Bone marrow (tissue), 2 donors: ENCODE measurements at regions not wholly inside any gene's neighbourhood (a gene's known extent, or its start where the extent isn't known, plus 50 kb on each side); places are given as distances from the start of the nearest gene placed in this dataset.
"Not testable (repeated sequence)": the region's sequence is repeated elsewhere in the genome, so short reads cannot be mapped to it uniquely, and the experiment has no call there.

Experiments
- DNase-seq, 2 donors: peaks; one replicate each; lab custom pipeline; 2025; lab: John Stamatoyannopoulos, UW

DNA sequence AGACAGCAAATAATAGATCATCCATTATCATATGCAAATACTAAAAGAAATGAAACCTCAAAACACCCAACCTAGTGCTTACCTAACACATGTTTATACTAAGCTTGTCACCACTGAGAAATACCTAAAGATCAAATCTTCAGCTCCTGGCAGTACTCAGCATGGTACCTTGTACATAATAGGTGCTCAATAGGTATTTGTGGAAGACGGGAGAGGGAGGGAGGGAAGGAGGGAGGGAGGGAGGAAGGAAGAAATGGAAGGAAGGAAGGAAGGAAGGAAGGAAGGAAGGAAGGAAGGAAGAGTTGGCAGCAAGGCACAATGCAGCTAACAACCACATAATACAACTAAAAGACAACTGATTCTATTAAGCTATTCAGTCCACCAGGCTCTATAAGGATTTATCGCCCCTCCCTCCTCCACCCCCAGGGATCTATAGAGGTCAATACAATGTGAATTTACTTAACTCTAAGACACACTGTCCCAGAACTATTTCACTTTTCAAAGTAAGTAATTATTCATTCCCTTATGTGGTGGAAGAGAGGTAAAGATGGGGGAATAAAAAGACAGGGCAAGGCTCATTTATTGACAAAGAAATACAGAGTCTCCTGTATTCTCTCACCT lies 328.9 kb downstream of the PAPSS1 start:
- DNase-seq = no peak

DNA sequence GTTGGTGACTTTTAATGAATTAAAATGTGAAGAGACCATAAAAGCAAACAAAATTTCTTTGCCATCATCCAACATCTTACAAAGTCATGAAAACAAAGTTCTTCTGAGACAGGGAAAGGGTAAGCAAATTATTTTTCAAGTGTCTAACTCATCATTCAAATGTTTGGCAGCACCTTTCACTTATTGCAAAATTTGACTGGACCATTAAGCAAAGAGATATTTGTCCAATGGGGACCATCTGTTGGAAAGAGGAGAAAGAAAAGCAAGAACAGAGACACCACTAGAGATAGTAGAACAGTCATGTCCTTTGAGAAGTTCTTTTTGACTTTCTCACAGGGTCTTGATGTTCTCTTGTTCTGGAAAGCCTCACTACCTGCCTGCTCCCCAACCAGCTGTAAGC lies 330.1 kb downstream of the PAPSS1 start:
- no peak for DNase-seq

DNA sequence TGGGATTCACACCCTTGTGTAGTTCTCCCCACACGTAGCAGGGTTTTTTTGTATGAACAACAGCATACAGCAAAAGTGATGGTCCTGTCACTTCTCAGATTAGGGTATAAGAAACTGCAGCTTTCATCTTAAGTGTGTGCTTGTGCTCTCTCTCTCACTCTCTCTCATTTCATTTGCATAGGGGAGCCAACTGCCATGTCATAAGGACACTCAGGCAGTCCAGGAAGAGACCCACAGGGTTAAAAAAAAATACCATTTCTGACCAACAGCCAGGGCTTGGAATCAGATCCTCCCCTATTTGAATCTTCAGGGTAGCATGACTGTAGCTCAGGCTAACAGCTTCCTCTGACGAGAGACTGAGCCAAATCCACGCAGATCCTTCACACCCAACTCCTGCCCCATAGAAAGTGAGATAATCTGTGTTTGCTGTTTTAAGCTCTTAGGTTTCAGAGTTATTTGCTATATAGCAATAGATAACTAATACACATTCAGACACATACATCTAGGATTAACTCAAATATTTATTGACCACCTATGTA lies 331.2 kb downstream of the PAPSS1 start:
- DNase-seq = no peak

DNA sequence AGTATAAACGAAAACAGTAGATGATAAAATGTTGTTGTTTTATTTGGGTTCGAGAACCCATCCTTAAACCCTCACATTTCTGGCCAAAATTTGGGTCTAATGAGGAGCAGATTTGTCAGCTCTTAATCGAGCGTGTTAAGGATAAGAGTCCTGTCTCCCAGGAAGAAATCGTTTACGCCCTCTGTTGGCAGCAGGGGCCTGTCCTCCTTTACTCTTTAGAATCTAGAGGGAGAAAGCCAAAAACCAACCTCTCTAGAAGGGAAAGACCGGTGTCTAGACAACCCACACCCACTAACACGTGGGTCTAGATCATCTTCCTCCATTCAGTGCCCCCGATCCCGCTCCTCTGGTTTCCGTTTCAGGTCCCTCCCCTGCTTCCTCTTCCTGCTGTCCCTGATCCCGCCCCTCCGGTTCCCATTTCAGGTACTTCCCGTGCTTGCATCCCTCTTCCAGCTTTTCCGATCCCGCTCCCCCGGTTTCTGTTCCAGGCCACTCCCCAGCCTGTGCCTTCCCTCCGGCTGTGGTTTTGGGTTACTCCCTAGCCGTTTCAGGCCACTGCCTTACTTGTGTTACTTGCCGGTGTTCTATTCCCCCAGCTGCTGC lies 339.1 kb downstream of the PAPSS1 start:
- DNase-seq = no peak

DNA sequence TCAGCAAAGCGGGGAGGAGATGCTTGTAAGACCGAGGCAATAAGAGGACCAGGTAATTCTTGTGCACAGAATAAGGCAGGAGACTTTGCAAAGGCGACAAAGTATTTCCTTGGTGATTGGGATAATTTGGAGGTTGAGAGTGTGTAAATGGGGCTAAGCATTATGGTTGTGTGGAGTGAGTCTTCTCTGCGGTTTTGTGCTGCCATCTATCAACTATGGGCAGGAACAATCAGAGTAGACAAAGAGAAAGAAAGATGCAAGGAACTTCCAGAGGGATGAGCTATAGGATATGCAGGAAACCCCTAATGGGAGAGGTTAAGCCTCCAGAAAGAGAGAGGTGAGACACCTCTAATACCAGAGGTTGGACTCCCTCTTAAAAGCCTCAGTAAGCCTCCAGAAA lies 339.8 kb downstream of the PAPSS1 start:
- no peak for DNase-seq

DNA sequence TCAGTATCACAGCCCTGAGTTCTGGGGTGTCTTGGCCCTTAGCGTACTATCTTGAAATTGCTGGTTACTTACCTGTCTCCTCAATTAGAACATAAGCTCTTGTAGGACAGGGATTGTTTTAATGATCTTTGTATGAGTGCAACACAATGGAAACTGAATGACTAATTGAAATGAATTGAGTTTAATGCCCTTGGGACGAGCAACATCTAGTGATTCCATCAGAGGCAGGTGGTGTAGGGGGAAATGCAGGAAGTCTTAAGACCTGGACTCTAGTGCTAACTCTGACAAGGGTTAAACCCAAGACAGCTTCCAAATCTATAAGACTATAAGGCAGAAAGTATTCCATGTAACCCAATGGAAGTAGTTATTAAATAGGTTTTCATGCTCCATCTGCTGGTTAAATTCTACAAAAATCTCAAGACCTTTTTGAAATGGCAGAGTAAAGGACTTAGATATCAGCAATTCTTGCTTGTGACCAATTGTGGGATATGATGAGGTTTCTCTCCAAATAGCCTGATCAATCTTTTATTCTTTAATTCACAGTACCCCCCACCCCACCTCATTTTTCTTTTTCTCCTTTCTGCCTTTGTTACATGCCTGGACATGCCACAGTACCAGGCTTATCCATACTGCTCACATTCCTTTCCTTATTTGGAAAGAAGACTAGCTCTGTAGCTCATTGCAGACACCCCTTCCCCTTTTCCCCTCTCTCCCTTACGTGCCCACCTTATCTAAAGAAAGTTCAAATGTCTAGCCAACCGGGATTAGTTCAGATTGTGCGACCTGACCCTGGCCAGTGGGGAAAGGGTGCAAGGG lies 340.8 kb downstream of the PAPSS1 start:
- no peak for DNase-seq

DNA sequence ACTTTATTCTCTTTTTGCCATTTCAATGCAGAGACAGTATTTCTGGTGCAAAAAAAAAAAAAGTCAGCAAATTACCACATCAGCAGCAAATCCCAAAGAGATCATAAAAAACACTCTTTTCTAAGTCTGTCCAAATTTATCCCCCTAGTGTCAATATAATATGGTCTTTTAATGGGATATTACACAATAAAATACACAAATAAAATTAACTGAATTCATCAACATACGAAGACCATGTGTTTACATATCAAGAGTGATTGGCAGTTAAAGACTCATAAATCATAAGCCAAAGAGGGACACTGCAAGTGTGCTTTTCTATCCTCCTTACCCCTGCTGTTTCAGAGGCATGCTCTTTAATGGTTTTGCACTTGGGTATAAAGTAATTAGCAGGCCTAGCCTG lies 340.2 kb upstream of the DKK2 start:
- DNase-seq = no peak

DNA sequence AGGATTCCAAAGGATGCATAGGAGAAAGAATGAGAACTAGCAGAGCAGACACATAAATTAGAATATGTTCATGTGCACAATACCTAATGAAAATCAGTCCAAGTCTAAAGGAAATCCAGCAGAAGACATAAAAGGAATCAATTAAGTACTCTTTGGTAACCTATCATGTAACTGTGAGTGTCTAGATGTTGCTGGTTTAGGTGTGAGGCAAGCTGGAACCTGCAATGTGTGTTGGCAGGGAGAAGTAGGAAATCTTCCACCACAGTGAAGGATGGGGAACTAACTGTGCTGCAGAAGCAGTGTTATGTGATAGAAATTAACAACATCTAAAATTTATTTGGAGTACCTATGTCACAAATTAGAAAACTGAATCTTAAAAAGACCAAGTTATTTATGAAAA lies 330.8 kb upstream of the DKK2 start:
- DNase-seq = no peak

DNA sequence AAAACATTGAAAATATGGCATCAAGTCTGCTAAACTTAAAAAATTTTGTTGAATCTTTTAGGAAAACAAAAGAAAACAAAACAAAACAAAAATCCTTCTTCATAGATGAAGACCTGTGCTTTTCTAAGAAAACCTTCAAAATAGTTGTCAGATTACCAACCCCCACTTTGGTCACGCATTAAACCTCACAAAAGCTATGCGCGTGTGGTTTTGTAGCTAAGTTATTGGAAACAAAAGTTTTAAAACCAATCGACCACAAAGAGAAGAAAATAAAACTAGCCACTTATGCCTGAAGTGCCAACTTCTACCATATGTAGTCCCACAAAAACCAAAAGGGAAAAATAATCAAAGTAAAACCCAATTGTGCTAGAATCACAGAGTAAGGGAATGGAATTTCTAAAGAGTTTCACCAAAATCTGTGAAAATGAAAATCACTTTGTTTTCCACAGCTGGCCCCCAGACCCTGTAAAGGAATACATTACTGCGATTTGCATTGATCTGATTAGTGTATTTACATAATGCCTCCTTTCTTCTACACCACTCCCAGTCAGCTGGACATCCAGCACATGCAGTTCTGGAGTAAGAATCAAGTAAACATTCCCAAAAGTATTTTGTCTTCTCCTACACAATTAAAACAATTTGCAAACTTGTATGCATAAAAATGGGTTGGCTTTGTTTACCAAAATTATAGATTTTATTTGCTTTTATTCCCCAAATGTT lies 330.1 kb upstream of the DKK2 start:
- no peak for DNase-seq

DNA sequence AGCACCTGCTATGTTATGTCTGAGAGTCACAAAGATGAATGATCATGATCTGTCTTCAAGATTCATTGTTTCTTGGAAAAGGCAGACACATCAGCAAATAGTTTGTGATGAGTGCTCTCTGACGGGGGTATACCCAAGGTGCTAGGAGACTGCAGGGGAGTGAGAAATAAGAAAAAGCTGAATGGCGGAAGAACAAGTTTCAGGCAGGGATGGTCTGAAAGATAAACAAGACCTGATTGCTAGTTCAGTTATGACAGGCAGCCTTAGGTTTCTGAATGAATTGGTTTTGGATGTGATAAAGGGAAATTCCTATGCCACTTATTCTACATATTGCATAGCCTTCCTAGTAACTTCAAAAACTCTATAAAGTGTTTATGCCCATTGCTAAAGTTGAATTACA lies 327.0 kb upstream of the DKK2 start:
- no peak for DNase-seq

DNA sequence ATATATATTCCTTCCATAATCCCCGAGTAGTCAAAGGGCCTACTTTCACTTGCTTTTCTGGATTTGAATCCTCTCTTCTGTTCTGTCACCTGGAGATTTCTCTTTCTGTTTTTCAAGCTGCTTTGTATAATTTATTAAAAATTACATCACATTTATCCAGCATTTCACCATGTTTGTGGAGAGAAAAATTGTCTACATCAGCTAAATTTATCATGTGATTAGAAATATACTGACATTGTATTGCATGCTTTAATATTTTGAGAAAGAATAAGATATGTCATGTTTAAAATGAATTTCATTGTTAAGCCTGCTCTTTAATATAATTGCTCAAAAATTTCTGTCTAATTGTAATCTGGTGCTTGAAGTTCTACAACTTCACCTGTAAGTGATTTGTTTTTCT lies 323.1 kb upstream of the DKK2 start:
- DNase-seq = no peak

DNA sequence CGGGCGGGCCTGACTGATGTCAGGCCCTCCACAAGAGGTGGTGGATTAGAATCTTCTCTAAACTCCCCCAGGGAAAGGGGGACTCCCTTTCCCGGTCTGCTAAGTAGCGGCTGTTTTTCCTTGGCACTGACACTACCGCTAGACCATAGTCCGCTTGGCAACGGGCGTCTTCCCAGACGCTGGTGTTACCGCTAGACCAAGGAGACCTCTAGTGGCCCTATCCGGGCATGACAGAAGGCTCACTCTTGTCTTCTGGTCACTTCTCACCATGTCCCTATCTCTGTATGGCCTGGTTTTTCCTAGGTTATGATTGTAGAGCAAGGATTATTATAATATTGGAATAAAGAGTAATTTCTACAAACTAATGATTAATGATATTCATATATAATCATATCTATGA lies 318.2 kb upstream of the DKK2 start:
- DNase-seq = not testable (repeated sequence)

DNA sequence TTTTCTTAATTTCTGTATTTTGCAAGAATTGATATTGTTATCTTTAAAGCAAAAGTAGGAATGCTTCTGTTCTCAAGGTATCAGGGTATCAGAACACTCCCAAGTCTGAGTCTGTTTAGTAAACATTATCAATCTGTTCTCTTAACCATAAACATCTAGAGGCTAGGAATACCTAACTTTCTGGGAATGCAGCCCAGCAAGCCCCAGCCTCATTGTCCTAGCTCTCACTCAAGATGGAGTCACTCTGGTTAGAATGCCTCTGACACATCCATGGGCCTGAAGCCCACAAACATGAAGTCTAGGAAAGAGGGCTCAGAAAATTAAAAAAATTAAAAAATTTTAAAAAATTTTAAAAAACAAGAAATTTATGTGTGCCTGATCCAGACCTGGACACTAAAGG lies 315.1 kb upstream of the DKK2 start:
- DNase-seq = no peak

DNA sequence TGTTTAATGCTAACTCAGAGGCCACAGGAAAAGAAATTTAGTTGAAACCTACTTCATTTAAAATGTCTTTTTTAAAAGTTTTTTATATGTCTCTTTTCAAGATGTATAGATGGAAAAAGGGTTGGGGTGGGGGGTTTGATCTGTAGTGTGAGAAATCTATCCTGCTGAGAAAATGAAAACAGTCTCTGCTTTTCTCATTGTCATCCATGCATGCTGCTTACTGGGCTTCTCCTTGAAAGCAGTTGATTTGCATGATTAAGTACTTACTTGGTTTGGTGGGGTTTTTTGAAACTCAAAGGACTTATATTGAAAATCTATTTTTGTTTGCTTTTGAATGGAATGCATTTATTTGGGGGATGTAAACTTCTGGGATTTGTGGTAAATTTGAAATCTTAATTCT lies 313.6 kb upstream of the DKK2 start:
- DNase-seq = no peak

DNA sequence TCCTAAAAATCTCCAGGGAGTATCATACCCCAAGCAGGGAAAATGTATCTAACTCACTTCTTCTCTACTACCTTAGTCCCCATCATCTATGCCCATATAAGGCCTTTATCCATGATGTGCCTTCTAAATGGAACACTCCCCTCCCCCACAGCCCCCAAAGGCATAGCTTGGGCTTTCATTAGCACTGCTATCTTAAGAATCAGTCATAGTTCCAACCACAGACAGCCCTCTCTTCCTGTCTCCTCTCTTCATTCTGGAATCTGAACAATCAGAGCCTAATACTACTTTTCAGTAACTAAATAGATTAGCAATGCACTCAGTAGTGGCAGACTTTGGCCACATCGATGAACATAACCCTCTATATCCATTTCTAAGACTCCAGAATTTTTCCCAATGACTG lies 313.2 kb upstream of the DKK2 start:
- DNase-seq = no peak

DNA sequence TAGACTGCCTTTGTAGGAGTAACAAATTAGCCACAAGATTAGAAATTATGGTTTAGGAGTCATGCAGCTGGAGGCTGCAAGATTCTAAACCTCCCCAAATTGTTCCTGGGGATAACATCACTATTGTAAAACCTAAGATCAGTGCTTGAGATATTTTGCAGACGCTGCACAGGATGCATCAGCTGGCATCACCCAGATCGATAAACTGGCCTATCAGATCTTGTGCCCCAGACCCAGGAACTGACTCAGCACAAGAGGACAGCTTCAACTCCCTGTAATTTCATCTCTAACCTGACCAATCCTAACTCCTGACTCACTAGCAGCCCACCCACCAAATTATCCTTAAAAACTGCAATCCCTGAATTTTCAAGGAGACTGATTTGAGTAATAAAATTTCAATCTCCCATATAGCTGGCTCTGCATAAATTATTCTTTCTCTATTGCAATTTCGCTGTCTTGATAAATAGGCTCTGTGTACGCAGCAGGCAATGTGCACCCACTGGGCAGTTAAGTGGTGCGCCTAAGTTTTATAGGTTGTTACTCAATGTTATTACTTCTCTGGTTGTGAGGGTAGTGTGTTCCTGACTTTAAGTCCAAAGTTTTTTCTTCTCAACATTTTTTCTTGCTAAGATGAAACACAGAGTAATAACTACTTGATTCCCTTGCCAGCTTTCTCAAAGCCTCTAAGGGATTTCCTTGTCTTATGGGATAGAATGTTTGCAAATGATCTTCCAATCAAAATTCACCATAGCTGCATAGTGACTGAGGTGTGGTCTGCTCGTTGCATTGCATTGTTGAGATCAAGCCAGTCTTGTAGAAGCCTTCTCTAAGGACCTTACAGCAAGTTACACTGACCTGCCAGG lies 312.3 kb upstream of the DKK2 start:
- no peak for DNase-seq

DNA sequence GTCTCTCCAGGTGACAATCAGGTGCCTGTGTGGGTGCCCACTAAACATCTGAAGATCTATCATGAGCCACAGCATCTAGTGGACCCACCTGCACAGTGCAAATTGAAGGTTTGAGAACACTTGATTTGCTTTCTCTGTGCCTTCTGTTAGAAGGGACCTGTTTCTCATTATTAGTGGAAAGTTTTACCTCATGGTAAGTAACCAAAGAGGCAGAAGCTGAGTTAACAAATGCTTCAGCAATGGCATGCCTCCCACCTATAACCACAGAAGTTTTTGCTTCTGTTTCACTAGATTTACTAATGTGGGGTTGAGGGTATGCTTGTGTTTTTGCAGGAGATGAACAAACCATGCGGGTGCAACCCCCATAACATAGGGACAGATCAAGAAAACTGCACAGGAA lies 297.4 kb upstream of the DKK2 start:
- no peak for DNase-seq

DNA sequence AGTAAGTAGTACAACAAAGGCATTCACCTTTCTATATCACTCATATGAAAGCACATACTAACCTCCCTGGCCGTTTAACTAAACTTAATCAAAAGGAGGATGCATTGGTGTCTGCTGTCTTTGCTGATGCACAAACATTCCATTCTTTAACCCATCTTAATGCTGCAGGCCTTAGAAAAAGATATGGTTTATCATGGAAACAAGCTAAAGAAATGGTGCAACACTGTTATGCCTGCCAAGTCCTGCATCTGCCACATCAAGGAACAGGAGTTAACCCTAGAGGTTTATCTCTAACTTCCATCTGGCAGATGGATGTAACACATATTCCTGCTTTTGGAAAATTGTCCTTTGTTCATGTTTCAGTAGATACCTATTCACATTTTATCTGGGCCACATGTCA lies 296.5 kb upstream of the DKK2 start:
- not testable (repeated sequence) for DNase-seq

DNA sequence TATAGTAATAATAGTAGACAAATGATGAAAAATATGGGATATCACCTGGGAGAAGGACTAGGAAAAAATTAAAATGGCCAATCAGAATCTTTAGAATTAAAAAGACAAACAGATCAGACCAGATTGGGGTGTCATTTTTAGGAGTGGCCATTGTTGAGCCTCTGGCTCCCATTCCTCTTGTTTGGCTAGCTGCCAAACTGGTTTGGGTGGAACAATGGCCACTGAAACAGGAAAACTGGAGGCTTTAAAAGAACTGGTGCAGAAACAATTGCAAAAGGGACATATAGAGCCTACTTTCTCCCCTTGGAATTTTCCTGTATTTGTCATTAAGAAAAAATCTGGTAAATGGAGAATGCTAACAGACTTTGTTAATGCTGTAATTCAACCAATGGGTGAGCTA lies 294.8 kb upstream of the DKK2 start:
- no peak for DNase-seq

DNA sequence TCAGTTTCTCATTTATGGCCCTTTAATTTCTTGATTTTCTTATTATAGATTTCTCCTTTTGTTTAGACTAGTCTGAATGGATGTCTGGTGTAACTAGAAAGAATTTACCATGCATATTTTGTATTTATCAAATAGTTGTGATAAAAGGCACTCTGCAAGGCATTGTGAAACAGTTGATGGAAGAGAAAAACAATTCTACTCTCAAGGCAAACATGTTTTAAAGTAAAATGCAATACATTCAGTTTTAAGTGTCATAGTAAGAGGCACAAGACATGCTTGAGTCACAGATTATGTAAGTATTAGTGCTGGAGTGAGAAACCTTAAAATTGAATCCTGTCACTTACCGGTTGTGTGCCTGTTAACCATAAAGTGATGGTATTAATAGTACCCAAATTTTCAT lies 283.3 kb upstream of the DKK2 start:
- no peak for DNase-seq

DNA sequence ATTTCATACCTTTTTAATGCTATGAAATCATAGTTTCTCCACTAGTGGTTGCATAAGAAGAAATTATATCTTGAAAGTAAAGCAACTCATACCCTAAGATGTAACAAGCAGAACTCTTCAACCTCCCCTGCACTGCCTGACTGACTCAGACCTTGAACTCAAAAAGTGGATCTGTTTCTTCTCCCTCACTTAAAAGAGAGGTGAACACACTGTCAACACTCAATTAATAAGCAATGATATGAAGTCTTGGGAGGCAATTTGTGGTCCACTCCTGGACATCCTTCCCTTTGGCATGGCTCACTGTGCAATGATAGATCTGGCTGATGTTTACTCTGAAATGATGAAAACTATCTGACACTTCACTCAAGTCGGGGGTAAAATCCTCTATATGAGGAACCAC lies 282.0 kb upstream of the DKK2 start:
- DNase-seq = no peak

DNA sequence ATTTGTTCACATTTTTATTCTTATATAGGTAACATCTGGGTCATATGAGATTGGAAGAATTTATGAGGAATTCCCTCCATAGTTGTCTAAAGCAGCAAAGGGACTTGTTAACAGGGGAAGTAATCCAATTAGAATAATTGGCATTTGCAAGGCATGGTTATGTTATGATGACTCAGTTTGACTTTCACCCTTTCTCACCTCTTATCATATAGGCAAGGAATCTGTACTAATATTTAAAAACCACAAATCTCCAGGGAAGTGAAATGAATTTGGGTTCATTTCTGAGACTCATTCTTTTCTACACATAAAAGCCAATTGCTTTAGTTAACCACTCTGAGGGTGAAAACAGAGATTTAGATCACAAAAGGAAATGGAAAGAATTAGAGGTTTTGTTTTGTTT lies 281.5 kb upstream of the DKK2 start:
- no peak for DNase-seq
